Loucy (cell line): ENCODE measurements at regions not wholly inside any gene's neighbourhood (a gene's known extent, or its start where the extent isn't known, plus 50 kb on each side); places are given as distances from the start of the nearest gene placed in this dataset.

Source experiments
- CTCF ChIP-seq: fragments of 200-600 bp; sonication (generic); conservative IDR thresholded peaks from 2 replicates; pipeline ENCODE4 v1.5.1; 2014; ENCODE audit warnings: mild to moderate bottlenecking, antibody characterized with exemption, low read length
- EZH2phosphoT487 ChIP-seq: fragments of 200-600 bp; IDR thresholded peaks from 2 replicates; pipeline ENCODE4 v1.6.1; 2018; ENCODE audit warnings: antibody characterized with exemption, mild to moderate bottlenecking, moderate library complexity, borderline replicate concordance

GRCh38 chr6:18602931-18603330, 215.8 kb downstream of the RNF144B start:
- no peak for TF ChIP-seq CTCF
- no peak for TF ChIP-seq EZH2phosphoT487
